ENCODE measurements at regions not wholly inside any gene's neighbourhood (a gene's known extent, or its start where the extent isn't known, plus 50 kb on each side); places are given as distances from the start of the nearest gene placed in this dataset.

- Histone ChIP-seq H3K9me3 (ENCODE audit: control insufficient read depth, low read depth, low read length) (no peaks in the 10 kb centered on the region), H3K4me2 (ENCODE audit: control insufficient read depth, extremely low read depth, insufficient read depth, low read depth, low read length) (no peak overlapping the region), H3K27me3 (ENCODE audit: control insufficient read depth, extremely low read depth, insufficient read depth, low read length) (no peaks in the 10 kb centered on the region), H3K9ac (ENCODE audit: control insufficient read depth, extremely low read depth, insufficient read depth, low read length) (no peak overlapping the region), H3K9me1 (ENCODE audit: control insufficient read depth, extremely low read depth, insufficient read depth, low read length) (no peaks in the 10 kb centered on the region), H3K79me2 (ENCODE audit: control insufficient read depth, insufficient read depth, low read length) (no peaks in the 10 kb centered on the region), H3K4me3 (ENCODE audit: control insufficient read depth in 2 of 3, extremely low read depth in 1 of 3, insufficient read depth in 2 of 3, low read depth in 1 of 3, low read length in 3 of 3) (no peak overlapping the region), H3K27ac (ENCODE audit: control insufficient read depth, insufficient read depth, low read length) (no peak overlapping the region), H2AFZ (ENCODE audit: control insufficient read depth, low read length) (no peak overlapping the region), H4K20me1 (ENCODE audit: control insufficient read depth, extremely low read depth, insufficient read depth, low read length) (no peaks in the 10 kb centered on the region), H3K36me3 (ENCODE audit: control insufficient read depth in 2 of 2, extremely low read depth in 1 of 2, insufficient read depth in 2 of 2, low read length in 2 of 2) (no peaks in the 10 kb centered on the region), H3K4me1 (ENCODE audit: control insufficient read depth, extremely low read depth, insufficient read depth, low read length) (no peaks in the 10 kb centered on the region)
- no peak for TF ChIP-seq CTCF (optimal IDR thresholded peaks at IDR 0.05 in 1 of 3, IDR thresholded peaks at IDR 0.05 in 1 of 3, conservative IDR thresholded peaks at IDR 0.05 in 1 of 3; ENCODE audit: extremely low read depth in 1 of 3, insufficient read depth in 2 of 3, low read length in 3 of 3)
- TF ChIP-seq EZH2 (IDR thresholded peaks at IDR 0.05; ENCODE audit: low read length), result no peak
- dilution Hi-C loops (cut with MboI; ENCODE audit: extremely low pct_ligation_motif_present, low sequenced_read_pairs), result no loop called here
- DNase-seq (ENCODE audit: low read depth, low spot score), result no peak
- no peak for FAIRE-seq
Measured at GRCh38 chr5:5826911-5827310, 404.4 kb downstream of the ICE1 start.

GRCh38 chr5:5822729-5823257 is 400.3 kb downstream of the ICE1 start:
- no peaks in the 10 kb centered on the region for H3K27me3 ChIP-seq (ENCODE audit: control insufficient read depth, extremely low read depth, insufficient read depth, low read length)
- FAIRE-seq (no peak), DNase-seq (ENCODE audit: low read depth, low spot score) (no peak)
- no peak overlapping the region for H2AFZ ChIP-seq (ENCODE audit: control insufficient read depth, low read length)
- dilution Hi-C loops (cut with MboI; ENCODE audit: extremely low pct_ligation_motif_present, low sequenced_read_pairs), result no loop called here
- H3K9me3 ChIP-seq (ENCODE audit: control insufficient read depth, low read depth, low read length), result no peaks in the 10 kb centered on the region
- H3K36me3 ChIP-seq (ENCODE audit: control insufficient read depth in 2 of 2, extremely low read depth in 1 of 2, insufficient read depth in 2 of 2, low read length in 2 of 2), result no peaks in the 10 kb centered on the region
- no peak for TF ChIP-seq CTCF (optimal IDR thresholded peaks at IDR 0.05 in 1 of 3, IDR thresholded peaks at IDR 0.05 in 1 of 3, conservative IDR thresholded peaks at IDR 0.05 in 1 of 3; ENCODE audit: extremely low read depth in 1 of 3, insufficient read depth in 2 of 3, low read length in 3 of 3)
- no peak for TF ChIP-seq EZH2 (IDR thresholded peaks at IDR 0.05; ENCODE audit: low read length)
- H3K9ac ChIP-seq (ENCODE audit: control insufficient read depth, extremely low read depth, insufficient read depth, low read length), result no peak overlapping the region
- no peaks in the 10 kb centered on the region for H3K79me2 ChIP-seq (ENCODE audit: control insufficient read depth, insufficient read depth, low read length)
- H3K4me2 ChIP-seq (ENCODE audit: control insufficient read depth, extremely low read depth, insufficient read depth, low read depth, low read length), result no peak overlapping the region
- H3K4me1 ChIP-seq (ENCODE audit: control insufficient read depth, extremely low read depth, insufficient read depth, low read length), result no peaks in the 10 kb centered on the region
- H3K9me1 ChIP-seq (ENCODE audit: control insufficient read depth, extremely low read depth, insufficient read depth, low read length), result no peaks in the 10 kb centered on the region
- no peak overlapping the region for H3K27ac ChIP-seq (ENCODE audit: control insufficient read depth, insufficient read depth, low read length)
- no peak overlapping the region for H3K4me3 ChIP-seq (ENCODE audit: control insufficient read depth in 2 of 3, extremely low read depth in 1 of 3, insufficient read depth in 2 of 3, low read depth in 1 of 3, low read length in 3 of 3)
- H4K20me1 ChIP-seq (ENCODE audit: control insufficient read depth, extremely low read depth, insufficient read depth, low read length), result no peaks in the 10 kb centered on the region

Measured in keratinocyte (primary cell).